ENCODE measurements at regions not wholly inside any gene's neighbourhood (a gene's known extent, or its start where the extent isn't known, plus 50 kb on each side); places are given as distances from the start of the nearest gene placed in this dataset.
"Not testable (repeated sequence)": the region's sequence is repeated elsewhere in the genome, so short reads cannot be mapped to it uniquely, and the experiment has no call there.

DNA sequence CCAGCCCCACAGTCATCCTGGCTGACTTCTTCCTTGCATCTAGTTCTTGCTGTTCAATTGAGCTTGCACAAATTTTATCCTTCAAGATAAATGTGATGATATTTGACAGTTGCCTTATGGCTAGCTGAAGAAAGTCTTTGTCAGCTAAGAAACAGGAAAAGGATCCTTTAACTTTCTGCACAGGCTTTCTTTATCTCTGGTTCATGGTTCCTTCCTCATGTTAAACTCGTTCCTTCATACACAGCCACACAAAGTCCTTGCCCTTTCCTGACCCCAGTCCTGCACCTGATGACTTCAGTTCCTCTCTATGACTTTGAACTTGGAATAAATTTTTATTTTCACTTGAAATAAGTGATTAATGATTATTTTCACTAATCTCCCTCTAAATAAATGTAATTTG, 132.5 kb upstream of the PRSS3 start:
- intact Hi-C loops (cut with micrococcal nuclease; ENCODE audit: unreplicated experiment) = no loop called here
- no peaks in the 10 kb centered on the region for H3K4me1 ChIP-seq (replicated peaks; ENCODE audit: insufficient read depth)
- H2AFZ ChIP-seq = no peak overlapping the region
- TF ChIP-seq EZH2 (IDR thresholded peaks at IDR 0.05; ENCODE audit: low read depth) = no peak
- TF ChIP-seq, protein P1, sequence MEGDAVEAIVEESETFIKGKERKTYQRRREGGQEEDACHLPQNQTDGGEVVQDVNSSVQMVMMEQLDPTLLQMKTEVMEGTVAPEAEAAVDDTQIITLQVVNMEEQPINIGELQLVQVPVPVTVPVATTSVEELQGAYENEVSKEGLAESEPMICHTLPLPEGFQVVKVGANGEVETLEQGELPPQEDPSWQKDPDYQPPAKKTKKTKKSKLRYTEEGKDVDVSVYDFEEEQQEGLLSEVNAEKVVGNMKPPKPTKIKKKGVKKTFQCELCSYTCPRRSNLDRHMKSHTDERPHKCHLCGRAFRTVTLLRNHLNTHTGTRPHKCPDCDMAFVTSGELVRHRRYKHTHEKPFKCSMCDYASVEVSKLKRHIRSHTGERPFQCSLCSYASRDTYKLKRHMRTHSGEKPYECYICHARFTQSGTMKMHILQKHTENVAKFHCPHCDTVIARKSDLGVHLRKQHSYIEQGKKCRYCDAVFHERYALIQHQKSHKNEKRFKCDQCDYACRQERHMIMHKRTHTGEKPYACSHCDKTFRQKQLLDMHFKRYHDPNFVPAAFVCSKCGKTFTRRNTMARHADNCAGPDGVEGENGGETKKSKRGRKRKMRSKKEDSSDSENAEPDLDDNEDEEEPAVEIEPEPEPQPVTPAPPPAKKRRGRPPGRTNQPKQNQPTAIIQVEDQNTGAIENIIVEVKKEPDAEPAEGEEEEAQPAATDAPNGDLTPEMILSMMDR (conservative IDR thresholded peaks at IDR 0.05) = no peak
- H3K9me2 ChIP-seq (ENCODE audit: insufficient read depth) = no peaks in the 10 kb centered on the region
- no peaks in the 10 kb centered on the region for H3K36me3 ChIP-seq (ENCODE audit: low read depth)
- H3K27me3 ChIP-seq (ENCODE audit: insufficient read depth, low read depth) = no peaks in the 10 kb centered on the region
- no TSS peak for BruUV-seq (replicated peaks)
- POLR2A ChIA-PET (ENCODE audit: unreplicated experiment) = no interaction called here
- H4K20me1 ChIP-seq (ENCODE audit: insufficient read depth) = no peaks in the 10 kb centered on the region
- no peak overlapping the region for H3K4me2 ChIP-seq
- DNase-seq = no peak
- CTCF ChIA-PET = interaction anchor here (0.6 kb wide), 1 partner anchor 273 kb away, joined by 4 read pairs; no protein-coding TSS in a partner anchor
- no peaks in the 10 kb centered on the region for H3K79me2 ChIP-seq (ENCODE audit: low read depth)
- H3K4me3 ChIP-seq = no peak overlapping the region
- no peaks in the 10 kb centered on the region for H3F3A ChIP-seq (ENCODE audit: insufficient read depth, low read depth)
- no peak overlapping the region for H3K27ac ChIP-seq
- no peaks in the 10 kb centered on the region for H3K9me3 ChIP-seq (ENCODE audit: insufficient read depth, low read depth)

- peak overlapping the region; percentile 68 for H3K4me2 ChIP-seq
- not testable (repeated sequence) for H3K27ac ChIP-seq
Observed at GRCh38 chr9:33676194-33676745, 119.1 kb upstream of the PRSS3 start.

GRCh38 chr9:33676746-33677505, 118.4 kb upstream of the PRSS3 start:
- no peaks in the 10 kb centered on the region for H3K36me3 ChIP-seq (ENCODE audit: low read depth)
- ChIA-PET POLR2A (ENCODE audit: unreplicated experiment) (no interaction called here), CTCF (no interaction called here)
- H2AFZ ChIP-seq = 0 out of 2 replicates have a peak overlapping the region, but pooled peaks have one; percentile 64
- H3F3A ChIP-seq (ENCODE audit: insufficient read depth, low read depth) = no peaks in the 10 kb centered on the region
- TF ChIP-seq, protein P1 (conservative IDR thresholded peaks at IDR 0.05) = no peak
- no peak for TF ChIP-seq EZH2 (IDR thresholded peaks at IDR 0.05; ENCODE audit: low read depth)
- no peaks in the 10 kb centered on the region for H3K9me2 ChIP-seq (ENCODE audit: insufficient read depth)
- H3K27ac ChIP-seq = no peak overlapping the region
- intact Hi-C loops (cut with micrococcal nuclease; ENCODE audit: unreplicated experiment) = no loop called here
- H3K4me3 ChIP-seq = peak overlapping the region; percentile 53; the same call in 1 of the 2 replicates
- peaks cover 6% of the 10 kb centered on the region; the same call in 1 of the 2 replicates for H3K27me3 ChIP-seq (ENCODE audit: insufficient read depth, low read depth)
- no TSS peak for BruUV-seq (replicated peaks)
- H3K4me1 ChIP-seq (replicated peaks; ENCODE audit: insufficient read depth) = no peaks in the 10 kb centered on the region
- H3K4me2 ChIP-seq = peak overlapping the region; percentile 68
- H3K9me3 ChIP-seq (ENCODE audit: insufficient read depth, low read depth) = no peaks in the 10 kb centered on the region
- no peaks in the 10 kb centered on the region for H4K20me1 ChIP-seq (ENCODE audit: insufficient read depth)
- H3K79me2 ChIP-seq (ENCODE audit: low read depth) = no peaks in the 10 kb centered on the region
- peak in 1 of 2 experiments; percentile 9 for DNase-seq

More at GRCh38 chr9:33676194-33676745, 119.1 kb upstream of the PRSS3 start:
- H3K36me3 ChIP-seq (ENCODE audit: low read depth); POLR2A ChIA-PET (ENCODE audit: unreplicated experiment); H3K9me3 ChIP-seq (ENCODE audit: insufficient read depth, low read depth); intact Hi-C loops (cut with micrococcal nuclease; ENCODE audit: unreplicated experiment); H3F3A ChIP-seq (ENCODE audit: insufficient read depth, low read depth); H3K79me2 ChIP-seq (ENCODE audit: low read depth); H3K4me1 ChIP-seq (replicated peaks; ENCODE audit: insufficient read depth); H3K27me3 ChIP-seq (ENCODE audit: insufficient read depth, low read depth); DNase-seq; H3K9me2 ChIP-seq (ENCODE audit: insufficient read depth); CTCF ChIA-PET; BruUV-seq (replicated peaks); H4K20me1 ChIP-seq (ENCODE audit: insufficient read depth): not testable (repeated sequence)
- H3K4me3 ChIP-seq = peak overlapping the region; percentile 53; the same call in 1 of the 2 replicates
- H2AFZ ChIP-seq = 0 out of 2 replicates have a peak overlapping the region, but pooled peaks have one; percentile 64
